Gastroesophageal sphincter (tissue), 4 donors: ENCODE measurements at regions not wholly inside any gene's neighbourhood (a gene's known extent, or its start where the extent isn't known, plus 50 kb on each side); places are given as distances from the start of the nearest gene placed in this dataset.

Experiments used
- ATAC-seq: fragments of 150-250 bp; one replicate; pipeline ENCODE4 v1.9.1; 2016; ENCODE audit warnings: mild to moderate bottlenecking, moderate library complexity
- H3K27ac ChIP-seq, 4 donors: fragments of 200-600 bp; sonication (generic) in 3 of 4; 1 replicate in 3 of 4; 2 replicates in 1 of 4; pipeline ENCODE4 v1.5.1; 2016 to 2019
- H3K27me3 ChIP-seq: fragments of 200-600 bp; sonication (generic); one replicate; pipeline ENCODE4 v1.5.1; 2019
- H3K36me3 ChIP-seq, 2 donors: fragments of 200-600 bp; sonication (generic); one replicate each; pipeline ENCODE4 v1.5.1; 2019; ENCODE audit warnings: control low read depth in 1 of 2
- H3K4me1 ChIP-seq, 3 donors: fragments of 200-600 bp; sonication (generic); 1 replicate in 2 of 3; 2 replicates in 1 of 3; pipeline ENCODE4 v1.5.1; 2016 to 2019; ENCODE audit warnings: control low read depth in 2 of 3
- H3K4me3 ChIP-seq, 2 donors: fragments of 200-600 bp; sonication (generic); one replicate each; pipeline ENCODE4 v1.5.1; 2019; ENCODE audit warnings: mild to moderate bottlenecking in 1 of 2, moderate library complexity in 1 of 2
- H3K9me3 ChIP-seq, 3 donors: fragments of 200-600 bp; sonication (generic); one replicate each; pipeline ENCODE4 v1.5.1; 2017 to 2019; ENCODE audit warnings: control low read depth in 2 of 3
- EP300 ChIP-seq: sonication (generic); formaldehyde crosslinking; IDR thresholded peaks from one replicate; pipeline ENCODE4 v1.6.1; 2017; ENCODE audit warnings: antibody characterized with exemption, mild to moderate bottlenecking
- POLR2A ChIP-seq, 2 donors: fragments of 450-650 bp; IDR thresholded peaks; one replicate each; pipeline ENCODE4 v1.6.1; 2017; ENCODE audit warnings: antibody characterized with exemption in 2 of 2, mild to moderate bottlenecking in 2 of 2, moderate library complexity in 1 of 2
- POLR2AphosphoS5 ChIP-seq: sonication (generic); formaldehyde crosslinking; IDR thresholded peaks from one replicate; pipeline ENCODE4 v1.6.1; 2017; ENCODE audit warnings: antibody characterized with exemption
- WGBS, 2 donors: methylation state at CpG; one replicate each; pipeline ENCODE4 v1.1.5; 2018; ENCODE audit warnings: low coverage in 1 of 2; 5-methylcytosine and 5-hydroxymethylcytosine counted together
- TF ChIP-seq, protein P1 (sequence below), 4 experiments: fragments of 200-600 bp in 2 of 4; fragments of 450-650 bp in 2 of 4; sonication (generic) in 1 of 4; IDR thresholded peaks; one replicate each; pipeline ENCODE4 v1.5.1; 2017 to 2019; ENCODE audit warnings: antibody characterized with exemption in 4 of 4, mild to moderate bottlenecking in 2 of 4, moderate library complexity in 2 of 4

DNA sequence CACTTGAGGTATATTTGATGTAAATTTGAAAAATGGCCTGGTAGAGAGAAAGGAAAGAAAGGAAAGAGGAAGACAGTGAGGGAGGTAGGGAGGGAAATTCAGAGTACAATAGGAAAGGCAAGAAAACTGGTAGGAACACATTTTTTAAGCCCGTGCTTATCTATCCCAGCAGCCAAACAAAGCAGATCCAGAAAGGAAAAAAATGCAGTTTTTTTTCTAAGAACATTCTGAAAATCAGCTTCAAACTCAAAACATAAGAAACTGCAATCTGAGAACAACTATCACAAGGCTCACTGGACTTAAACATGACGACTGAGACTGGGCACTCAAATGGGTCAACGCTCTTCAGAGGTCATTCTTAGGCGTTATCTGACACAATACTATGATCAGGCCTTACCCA, 408.3 kb upstream of the DDI1 start:
- ATAC-seq = no peak
- 78 to 88% methylated on average over 1 to 4 of the region's 4 CpGs for WGBS, 2 donors
- H3K9me3 ChIP-seq = no peaks in the 10 kb centered on the region
- H3K27me3 ChIP-seq = no peaks in the 10 kb centered on the region
- no peak overlapping the region for H3K27ac ChIP-seq
- no peaks in the 10 kb centered on the region for H3K4me1 ChIP-seq
- TF ChIP-seq, protein P1, sequence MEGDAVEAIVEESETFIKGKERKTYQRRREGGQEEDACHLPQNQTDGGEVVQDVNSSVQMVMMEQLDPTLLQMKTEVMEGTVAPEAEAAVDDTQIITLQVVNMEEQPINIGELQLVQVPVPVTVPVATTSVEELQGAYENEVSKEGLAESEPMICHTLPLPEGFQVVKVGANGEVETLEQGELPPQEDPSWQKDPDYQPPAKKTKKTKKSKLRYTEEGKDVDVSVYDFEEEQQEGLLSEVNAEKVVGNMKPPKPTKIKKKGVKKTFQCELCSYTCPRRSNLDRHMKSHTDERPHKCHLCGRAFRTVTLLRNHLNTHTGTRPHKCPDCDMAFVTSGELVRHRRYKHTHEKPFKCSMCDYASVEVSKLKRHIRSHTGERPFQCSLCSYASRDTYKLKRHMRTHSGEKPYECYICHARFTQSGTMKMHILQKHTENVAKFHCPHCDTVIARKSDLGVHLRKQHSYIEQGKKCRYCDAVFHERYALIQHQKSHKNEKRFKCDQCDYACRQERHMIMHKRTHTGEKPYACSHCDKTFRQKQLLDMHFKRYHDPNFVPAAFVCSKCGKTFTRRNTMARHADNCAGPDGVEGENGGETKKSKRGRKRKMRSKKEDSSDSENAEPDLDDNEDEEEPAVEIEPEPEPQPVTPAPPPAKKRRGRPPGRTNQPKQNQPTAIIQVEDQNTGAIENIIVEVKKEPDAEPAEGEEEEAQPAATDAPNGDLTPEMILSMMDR (IDR thresholded peaks at IDR 0.05) = no peak
- no peak for TF ChIP-seq POLR2A (IDR thresholded peaks at IDR 0.05)
- H3K4me3 ChIP-seq = no peak overlapping the region
- no peaks in the 10 kb centered on the region for H3K36me3 ChIP-seq

DNA sequence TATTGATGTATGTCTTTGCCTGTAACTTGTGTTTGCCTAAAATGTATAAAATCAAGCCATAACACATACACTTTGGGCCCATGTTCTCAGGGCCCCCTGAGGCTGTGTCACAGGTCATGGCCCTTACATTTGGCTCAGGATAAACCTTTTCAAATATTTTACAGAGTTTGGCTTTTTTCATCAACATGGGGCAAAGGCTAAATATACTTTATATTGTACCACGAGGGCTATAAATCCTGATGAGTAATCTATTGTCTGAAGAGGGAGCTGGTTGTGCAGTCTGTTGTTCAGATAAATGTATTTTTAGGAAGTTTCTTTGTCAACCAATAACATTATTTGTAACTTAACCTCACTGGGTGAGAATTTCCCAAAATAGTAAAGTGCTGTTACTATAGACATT, 404.6 kb upstream of the DDI1 start:
- Histone ChIP-seq H3K9me3 (no peaks in the 10 kb centered on the region), H3K4me1 (no peaks in the 10 kb centered on the region), H3K27me3 (no peaks in the 10 kb centered on the region), H3K36me3 (no peaks in the 10 kb centered on the region), H3K27ac (no peak overlapping the region), H3K4me3 (no peak overlapping the region)
- WGBS, 2 donors = 43 to 50% methylated on average over 1 of the region's 1 CpG
- ATAC-seq = no peak
- TF ChIP-seq, protein P1 (IDR thresholded peaks at IDR 0.05) = no peak
- TF ChIP-seq EP300 = no peak
- TF ChIP-seq POLR2A (IDR thresholded peaks at IDR 0.05) = no peak
- TF ChIP-seq POLR2AphosphoS5 = no peak

DNA sequence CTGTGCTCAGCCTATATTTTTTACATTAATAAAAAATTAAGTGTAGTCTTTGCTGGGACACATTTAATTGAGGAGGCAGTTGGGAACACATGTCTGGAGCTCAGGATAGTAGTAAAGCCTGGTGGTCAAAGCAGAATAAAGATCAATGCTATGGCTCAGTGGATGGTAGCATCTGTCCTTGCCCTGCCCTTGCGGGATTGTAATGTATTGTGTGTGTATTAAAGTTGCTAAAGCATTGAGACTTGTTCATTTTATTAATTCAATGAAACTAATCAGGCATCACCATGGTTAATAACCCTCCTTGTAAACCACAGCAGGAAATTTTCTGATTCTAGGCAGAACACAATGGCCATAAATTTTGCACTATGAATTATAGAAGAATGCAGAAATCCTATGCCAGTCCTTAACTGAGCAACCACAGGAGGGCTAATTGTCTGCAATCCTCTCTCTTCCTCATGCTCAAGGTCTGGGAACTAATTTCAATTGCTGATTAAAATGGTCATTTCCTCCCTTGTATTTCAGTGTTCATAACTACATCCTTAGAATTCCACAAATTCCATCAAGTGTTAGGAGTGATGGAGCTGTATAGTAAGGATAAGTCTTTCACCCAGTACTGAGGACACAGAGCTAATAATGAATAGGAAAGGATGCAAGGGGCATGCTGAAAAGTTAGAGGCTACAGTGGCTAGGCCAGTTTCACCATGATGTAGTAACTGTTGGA, 403.2 kb upstream of the DDI1 start:
- Histone ChIP-seq H3K4me3 (no peak overlapping the region), H3K36me3 (no peaks in the 10 kb centered on the region), H3K27me3 (no peaks in the 10 kb centered on the region), H3K27ac (no peak overlapping the region), H3K9me3 (no peaks in the 10 kb centered on the region), H3K4me1 (no peaks in the 10 kb centered on the region)
- TF ChIP-seq POLR2A (IDR thresholded peaks at IDR 0.05) (no peak), EP300 (no peak), POLR2AphosphoS5 (no peak)
- TF ChIP-seq, protein P1 (IDR thresholded peaks at IDR 0.05) = no peak
- ATAC-seq = no peak
- 90 to 100% methylated on average over 1 of the region's 1 CpG for WGBS, 2 donors

DNA sequence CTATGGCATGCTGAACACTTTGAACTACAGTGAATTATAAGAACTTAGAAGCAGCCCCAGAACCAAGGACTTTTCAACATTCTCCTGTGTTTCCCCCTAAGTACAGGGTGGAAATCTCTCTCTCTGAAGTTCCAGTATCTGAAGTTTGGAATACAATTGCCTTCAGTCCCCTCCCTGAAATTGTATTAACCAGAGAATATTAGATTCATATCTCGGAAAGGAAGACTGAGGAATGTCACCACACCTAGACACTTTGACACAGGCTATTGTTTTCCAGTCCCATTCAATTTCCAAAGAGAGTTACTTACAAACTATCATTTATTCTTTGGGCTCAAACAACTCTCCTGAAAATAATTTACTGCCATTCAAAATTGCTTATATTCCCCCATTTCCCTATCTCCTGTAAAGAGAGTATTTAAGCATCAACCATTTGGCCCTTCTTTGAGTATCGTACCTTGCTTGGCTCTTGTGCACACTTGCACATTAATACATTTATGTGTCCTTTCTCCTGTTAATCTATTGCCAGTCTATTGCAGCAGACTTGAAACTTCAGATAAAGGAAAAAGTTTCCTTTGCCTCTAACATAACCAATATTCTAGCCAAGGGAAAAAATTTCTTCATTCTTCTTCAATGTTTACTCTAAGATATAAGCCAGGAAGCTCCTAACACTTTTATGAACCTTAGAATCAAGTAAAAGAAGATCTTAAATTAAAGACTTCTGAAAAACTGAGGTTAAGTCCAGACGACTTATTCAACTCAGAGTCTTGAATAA, 402.4 kb upstream of the DDI1 start:
- Histone ChIP-seq H3K36me3 (no peaks in the 10 kb centered on the region), H3K27me3 (no peaks in the 10 kb centered on the region), H3K4me1 (no peaks in the 10 kb centered on the region), H3K27ac (no peak overlapping the region), H3K9me3 (no peaks in the 10 kb centered on the region), H3K4me3 (no peak overlapping the region)
- ATAC-seq = no peak
- WGBS, 2 donors = 57 to 72% methylated on average over 3 of the region's 3 CpGs
- no peak for TF ChIP-seq EP300
- TF ChIP-seq, protein P1 (IDR thresholded peaks at IDR 0.05) = no peak
- no peak for TF ChIP-seq POLR2A (IDR thresholded peaks at IDR 0.05)
- no peak for TF ChIP-seq POLR2AphosphoS5

DNA sequence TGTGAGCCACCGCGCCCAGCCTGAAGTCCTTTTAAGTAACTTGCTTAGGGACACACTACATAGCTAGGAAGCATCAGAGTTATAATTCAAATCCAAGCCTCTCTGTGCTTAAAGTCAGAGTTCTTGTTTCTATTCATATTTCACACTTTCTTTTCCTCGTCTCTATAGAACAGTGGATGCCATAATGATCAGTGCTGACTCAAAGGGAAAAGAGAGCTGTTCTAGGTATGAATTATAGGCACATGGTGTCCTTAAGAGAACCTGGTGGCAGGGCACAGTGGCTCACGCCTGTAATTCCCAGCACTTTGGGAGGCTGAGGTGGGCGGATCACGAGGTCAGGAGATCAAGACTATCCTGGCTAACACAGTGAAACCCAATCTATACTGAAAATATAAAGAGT, 400.2 kb upstream of the DDI1 start:
- TF ChIP-seq POLR2AphosphoS5 (no peak), EP300 (no peak), POLR2A (IDR thresholded peaks at IDR 0.05) (no peak)
- TF ChIP-seq, protein P1 (IDR thresholded peaks at IDR 0.05) = no peak
- WGBS, 2 donors = 72% methylated on average over 2 of the region's 6 CpGs; no CpG with 5 or more reads in 1 of the 2 donors

More for the DNA sequence above, 400.2 kb upstream of the DDI1 start:
- no peaks in the 10 kb centered on the region for H3K9me3 ChIP-seq
- H3K36me3 ChIP-seq = no peaks in the 10 kb centered on the region
- no peak for ATAC-seq
- no peak overlapping the region for H3K27ac ChIP-seq
- no peaks in the 10 kb centered on the region for H3K4me1 ChIP-seq
- H3K4me3 ChIP-seq = no peak overlapping the region
- no peaks in the 10 kb centered on the region for H3K27me3 ChIP-seq
